ENCODE measurements at regions not wholly inside any gene's neighbourhood (a gene's known extent, or its start where the extent isn't known, plus 50 kb on each side); places are given as distances from the start of the nearest gene placed in this dataset.
"Not testable (repeated sequence)": the region's sequence is repeated elsewhere in the genome, so short reads cannot be mapped to it uniquely, and the experiment has no call there.

DNA sequence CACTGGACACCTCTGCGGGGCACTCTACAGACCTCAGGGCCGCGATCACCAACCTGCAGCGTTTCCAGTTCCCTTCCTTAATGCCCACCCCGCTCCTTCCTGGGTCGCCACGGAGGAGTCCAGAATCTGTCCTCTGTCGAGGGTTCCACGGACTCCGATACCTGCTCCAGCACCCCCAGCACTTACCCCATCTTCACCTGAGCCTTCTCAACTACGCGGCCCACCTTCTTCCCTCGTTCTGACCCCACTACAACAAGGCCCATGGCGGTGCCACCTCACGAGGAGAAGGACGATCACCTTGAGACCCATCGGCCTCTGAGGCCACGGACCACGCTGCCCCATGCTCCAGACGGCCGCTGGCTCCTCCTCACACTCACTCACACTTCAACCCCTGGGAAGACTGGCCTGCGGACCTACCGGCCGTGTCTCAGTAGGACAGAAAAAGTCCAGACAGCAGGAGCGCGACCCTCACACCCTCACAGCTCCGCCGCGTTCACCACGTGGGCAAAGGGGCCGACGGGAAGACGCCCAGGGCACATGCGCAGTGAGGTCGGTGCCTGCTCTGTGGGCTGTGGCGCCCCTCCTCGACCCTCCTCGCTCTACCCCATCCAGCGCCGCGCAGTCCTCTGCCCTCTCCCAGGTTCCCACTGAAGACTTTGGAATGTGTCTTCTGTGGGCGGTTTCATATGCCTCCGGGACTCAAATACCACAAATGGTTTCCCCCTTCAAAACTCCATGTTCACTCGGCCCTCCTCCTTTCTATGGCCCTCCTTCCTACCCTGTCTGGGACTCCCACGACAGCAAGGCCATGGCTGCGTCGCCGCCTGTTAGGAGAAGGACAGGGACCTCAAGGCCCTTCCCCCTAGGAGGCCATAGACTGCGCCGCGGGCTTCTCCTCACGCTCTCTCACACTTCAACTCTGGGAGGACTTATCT lies 193.9 kb upstream of the PHF14 start:
- no peak for DNase-seq (ENCODE audit: low spot score)

DNA sequence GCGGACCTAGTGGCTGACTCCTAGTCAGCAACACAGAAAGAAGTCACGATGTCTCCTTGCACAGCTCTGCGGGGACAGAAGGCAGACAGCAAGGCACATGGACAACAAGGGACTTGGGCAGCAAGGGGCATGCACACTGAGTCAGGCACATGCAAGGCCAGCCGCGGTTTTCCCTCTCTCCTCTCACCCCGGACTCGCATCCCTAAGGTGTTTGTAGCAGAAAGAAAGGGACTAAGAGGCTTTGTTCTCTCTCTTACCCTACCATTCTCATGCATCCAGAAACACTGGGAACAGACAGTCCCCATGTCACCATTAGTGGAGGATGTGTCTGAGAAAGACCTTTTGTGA lies 193.3 kb upstream of the PHF14 start:
- no peak for DNase-seq (ENCODE audit: low spot score)

DNA sequence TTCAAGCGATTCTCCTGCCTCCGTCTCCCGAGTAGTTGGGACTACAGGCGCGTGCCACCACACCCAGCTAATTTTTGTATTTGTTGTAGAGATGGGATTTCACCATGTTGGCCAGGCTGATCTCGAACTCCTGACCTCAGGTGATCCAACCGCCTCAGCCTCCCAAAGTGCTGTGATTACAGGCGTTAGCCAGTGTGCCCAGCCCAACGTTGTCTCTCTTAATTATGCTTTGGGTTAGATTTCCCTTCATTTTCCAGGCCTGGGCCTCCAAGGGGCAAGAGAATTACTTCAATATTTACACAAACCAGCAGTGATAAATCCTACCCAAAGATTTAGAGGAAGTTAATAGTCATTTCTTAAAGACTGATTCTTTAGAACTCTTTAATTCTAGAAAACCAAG lies 186.7 kb upstream of the PHF14 start:
- DNase-seq (ENCODE audit: low spot score), result not testable (repeated sequence)

DNA sequence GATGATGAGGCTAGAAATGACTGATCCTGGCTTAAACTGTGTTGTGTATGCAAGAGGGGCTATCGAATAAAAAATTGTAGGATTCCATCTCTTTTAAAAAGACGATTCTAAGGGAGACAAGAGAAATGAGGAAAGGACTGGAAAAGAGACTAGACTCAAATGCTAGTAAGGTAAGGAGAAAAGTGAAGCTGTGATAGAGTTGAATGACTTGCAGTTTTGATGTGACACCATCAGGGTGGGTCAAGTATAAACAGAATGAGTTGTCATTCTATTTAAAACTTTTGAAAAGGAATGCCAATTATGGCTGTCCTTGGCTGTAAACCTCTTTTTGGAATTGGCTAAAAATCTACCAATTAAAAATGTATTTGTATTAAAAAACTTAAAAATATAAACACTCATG lies 184.5 kb upstream of the PHF14 start:
- DNase-seq (ENCODE audit: low spot score), result no peak

DNA sequence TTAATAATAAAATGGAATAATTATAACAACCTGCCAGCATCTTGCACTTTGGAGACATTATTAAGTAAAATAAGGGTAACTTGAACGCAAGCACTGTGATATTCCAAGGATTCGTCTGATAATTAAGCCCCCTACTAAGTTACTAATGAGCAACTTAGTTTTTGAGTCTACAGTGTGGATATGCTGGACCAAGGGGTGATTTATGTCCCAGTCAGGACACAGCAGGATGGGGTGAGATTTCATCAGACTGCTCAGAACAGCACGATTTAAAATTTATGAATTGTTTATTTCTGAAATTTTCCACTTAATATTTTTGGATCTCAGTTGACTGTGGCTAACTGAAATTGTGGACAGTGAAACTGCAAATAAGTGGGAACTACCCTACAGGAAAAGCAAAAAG lies 182.8 kb upstream of the PHF14 start:
- no peak for DNase-seq (ENCODE audit: low spot score)

DNA sequence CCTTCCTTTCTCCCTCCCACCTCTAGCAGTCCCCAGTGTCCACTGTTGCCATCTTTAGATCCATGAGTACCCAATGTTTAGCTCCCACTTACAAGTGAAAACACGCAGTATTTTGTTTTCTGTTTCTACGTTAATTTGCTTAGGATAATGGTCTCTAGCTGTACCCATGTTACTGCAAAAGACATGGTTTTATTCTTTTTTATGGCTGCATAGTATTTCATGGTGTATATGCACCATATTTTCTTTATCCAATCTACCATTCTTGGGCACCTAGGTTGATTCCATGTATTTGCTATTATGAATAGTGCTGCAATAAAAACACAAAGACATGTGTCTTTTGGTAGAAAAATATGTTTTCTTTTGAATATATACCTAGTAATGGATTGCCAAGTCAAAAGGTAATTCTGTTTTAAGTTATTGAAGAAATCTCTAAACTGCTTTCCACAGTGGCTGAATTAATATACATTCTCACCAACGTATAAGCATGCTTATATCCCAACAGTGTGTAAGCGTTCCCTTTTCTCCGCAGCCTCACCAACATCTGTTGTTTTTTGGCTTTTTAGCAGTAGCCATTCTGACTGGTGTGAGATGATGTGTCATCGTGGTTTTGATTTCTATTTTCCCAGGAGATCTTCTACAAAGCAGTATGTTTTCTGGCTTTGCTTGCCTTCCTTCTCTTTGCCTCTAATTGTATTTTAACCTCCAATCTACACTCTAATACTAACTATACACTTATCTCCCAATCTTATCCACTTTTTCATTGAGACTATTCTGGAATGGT lies 179.5 kb upstream of the PHF14 start:
- DNase-seq (ENCODE audit: low spot score), result no peak

DNA sequence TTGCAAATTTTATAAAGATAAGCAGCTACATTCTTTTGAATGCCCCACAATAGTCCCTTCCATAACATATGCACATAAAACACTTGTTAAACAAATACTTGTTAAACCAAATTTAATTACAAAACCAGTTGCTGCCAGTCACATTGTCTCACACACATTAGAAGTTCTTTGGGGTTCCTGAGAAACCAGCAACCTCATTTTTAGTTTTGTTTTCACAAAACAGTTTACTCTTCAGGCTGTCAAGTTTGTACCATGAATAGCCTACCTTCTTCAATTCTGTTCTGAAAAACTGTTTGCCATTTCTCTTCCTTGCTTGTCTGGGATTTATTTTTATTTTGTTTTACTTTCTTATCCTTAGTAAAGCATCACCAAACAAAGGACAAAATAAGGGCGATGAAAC lies 176.5 kb upstream of the PHF14 start:
- no peak for DNase-seq (ENCODE audit: low spot score)

DNA sequence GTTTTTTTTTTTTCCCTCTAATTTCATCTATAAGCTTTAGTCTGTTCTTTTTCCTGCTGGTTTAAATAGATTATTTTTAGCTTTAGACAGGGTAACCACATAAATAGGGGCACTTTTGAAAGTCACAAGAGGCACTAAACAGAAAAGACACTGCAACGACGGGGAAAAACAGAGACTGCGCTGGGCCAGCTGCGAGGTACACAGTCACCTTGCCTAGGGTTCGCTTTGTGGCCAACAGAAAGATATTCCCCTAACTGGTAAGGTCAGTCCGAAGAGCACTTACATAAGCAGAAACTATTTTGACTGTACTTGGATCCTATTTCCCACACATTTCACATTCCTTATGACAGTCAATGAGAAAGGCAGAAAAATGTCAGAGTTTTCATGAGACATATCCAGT lies 175.6 kb upstream of the PHF14 start:
- DNase-seq (ENCODE audit: low spot score), result no peak

DNA sequence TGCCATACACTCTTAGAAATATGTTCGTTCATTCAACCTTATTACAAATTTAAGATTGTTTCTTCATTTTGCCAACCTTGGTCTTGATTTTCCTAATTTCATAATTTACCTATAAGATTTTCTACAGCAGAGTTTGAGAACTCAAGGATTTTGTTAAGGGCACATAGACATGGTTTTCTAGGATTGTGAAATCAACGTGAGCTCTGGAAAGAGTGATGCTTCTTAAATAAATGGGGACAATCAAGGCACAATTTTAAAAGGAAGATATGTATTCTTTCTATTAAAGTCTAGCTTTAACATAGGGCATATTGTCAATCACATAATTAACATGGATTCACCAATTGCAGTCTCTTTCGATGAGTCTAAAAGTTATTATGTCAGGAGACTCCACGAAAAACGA lies 174.2 kb upstream of the PHF14 start:
- no peak for DNase-seq (ENCODE audit: low spot score)

DNA sequence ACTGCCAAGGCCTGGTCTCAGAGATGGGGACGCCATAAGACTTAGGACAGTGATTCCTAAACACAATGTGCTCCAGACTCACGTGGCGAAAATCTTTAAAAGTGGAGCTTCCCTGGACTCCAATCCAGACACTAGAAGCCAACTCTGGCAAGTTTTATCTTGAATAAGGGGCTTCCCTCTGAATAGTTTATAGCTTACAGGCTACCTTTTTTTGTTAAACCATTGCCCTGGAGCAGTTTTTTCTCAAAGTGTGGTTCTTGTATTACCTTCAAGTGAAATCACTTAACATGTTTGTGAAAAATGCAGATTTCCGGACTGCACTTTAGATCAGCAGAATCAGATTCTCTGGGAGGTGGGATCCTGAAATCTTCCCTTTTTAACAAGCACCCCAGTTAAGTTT lies 171.7 kb upstream of the PHF14 start:
- no peak for DNase-seq (ENCODE audit: low spot score)

DNA sequence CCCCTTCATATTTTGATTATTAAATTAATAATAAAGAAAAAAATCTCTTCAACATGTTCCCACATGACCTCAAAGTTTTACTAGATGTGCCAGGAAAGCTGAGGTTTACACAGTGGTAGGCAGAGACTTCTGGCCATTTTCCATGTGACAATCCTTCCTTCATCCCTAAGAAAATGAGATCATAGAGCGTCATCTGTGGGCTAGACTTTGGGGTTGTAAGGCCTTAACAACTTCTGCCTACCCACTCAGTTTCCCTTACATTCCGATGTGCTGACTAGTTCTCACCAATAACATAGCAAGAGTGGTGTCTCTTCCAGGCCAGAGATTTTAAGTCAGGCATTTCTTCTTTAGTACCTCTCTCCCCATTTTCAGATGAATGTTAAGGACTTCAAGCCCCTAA lies 171.1 kb upstream of the PHF14 start:
- DNase-seq (ENCODE audit: low spot score), result no peak

DNA sequence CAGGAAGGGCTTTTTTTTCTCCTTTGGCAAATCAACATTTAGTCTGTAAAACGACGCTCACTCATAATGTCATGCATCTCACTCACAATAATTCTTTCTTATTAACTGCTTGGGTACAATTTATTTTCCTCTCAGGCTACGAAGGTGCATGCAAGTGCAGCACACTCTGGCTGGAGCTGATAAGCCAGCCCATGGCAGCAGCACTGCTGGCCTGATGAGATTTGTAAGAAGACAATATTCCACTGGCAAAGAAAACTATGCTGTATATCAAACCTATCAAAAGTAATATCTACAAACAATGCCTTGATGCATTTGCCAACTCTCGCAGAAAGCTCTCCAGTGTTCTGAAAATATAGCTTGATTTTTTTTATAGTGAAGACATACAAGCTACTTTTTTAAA lies 170.0 kb upstream of the PHF14 start:
- no peak for DNase-seq (ENCODE audit: low spot score)

DNA sequence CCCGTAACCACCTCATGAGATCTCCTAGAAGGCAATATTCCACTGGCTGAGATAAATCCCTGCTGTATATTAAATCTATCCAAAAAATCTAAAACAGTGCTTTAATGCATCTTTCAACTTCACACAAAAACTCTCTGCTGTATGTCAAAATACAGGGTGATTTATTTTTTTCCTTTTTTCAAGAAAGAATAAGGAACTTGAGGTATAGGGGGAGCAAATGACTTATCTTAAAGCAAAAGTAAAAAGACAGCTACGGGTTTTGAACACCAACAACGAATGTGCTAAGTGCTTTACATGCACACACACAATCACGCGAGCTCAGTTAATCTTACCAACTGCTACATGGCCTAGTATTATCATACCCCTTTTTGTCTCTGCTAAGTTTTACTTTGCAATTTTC lies 168.9 kb upstream of the PHF14 start:
- no peak for DNase-seq (ENCODE audit: low spot score)

DNA sequence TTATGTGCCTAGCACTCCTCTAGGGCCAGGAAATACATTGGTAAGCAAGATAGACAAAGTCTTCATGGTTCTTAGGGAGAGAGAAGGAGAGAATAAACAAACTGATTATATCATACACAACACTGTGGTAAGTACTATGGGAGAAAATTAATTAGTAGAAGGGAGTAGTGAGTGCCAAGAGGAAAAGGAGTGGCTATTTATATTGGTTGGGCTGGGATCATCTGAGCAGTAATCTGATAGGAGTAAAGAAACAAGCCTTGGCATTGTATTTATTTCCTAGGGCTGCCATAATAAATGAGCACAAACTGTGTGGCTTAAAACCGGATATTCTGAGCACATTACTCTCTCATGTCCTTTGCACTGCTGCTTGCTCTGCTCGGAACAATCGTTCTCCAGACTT lies 158.1 kb upstream of the PHF14 start:
- DNase-seq (ENCODE audit: low spot score), result no peak

DNA sequence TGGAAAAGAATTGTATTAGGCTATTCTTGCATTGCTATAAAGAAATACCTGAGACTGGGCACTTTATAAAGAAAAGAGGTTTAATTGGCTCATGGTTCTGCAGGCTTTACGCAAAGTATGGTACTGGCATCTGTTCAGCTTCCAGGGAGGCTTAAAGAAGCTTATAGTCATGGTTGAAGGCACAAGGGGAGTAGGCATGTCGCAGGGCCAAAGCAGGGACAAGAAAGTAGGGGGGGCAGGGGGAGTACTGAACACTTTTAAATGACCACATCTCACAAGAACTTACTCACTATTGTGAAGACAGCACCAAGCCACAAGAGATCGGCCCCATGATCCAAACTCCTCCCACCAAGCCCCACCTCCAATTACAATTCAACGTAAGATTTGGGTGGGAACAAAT lies 152.5 kb upstream of the PHF14 start:
- DNase-seq (ENCODE audit: low spot score), result no peak

DNA sequence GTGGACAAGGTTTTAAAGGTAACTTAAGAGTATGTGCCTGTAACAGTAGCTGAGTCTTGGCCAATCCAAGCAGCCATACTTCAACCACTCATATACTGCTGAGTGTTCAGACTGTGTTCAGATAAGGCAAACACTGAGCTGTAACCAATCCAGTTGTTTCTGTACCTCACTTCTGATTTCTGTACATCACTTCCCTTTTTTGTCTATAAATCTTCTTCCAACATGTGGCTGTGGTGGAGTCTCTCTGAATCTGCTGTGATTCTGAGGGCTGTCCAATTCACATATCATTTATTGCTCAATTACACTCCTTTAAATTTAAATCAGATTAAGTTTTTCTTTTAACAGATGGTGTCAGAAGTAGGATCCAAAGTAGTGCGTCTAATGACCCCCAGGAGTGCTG lies 149.5 kb upstream of the PHF14 start:
- DNase-seq (ENCODE audit: low spot score), result no peak

DNA sequence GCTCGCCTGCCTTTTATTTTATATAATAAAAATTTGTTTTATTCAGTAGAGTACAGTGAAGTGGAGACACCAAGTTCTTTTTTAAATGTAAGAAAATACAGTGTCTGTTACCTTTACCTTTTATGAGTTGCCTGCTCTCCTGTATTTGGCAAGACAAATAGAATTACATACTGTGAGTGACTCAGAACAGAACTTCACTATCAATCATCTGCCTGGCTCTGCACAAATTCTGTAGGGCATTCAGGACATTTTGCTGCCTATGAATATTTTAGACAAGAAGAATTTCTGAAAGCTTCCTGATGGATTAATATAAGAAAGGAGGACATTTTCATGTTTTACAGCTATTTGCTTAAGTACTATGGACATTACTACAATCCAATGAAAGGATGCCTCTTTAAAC lies 135.4 kb upstream of the PHF14 start:
- DNase-seq (ENCODE audit: low spot score), result no peak

DNA sequence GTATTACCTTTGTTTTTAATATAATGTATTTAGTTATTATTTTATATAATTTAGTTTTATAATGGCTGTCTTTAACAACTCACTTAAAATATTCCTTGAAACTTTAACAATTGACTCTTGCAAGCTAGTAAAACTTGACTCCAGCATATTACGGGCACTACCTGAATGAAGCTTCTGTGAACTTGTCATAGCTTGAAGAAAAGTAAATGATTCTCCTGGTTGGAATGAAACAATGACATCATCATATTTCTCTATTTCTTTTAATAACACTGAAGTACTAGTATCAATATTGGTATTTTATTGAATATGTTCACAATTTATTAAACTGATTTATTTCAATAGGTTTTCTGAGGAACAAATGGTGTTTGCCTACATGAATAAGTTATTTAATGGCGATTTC lies 128.4 kb upstream of the PHF14 start:
- no peak for DNase-seq (ENCODE audit: low spot score)

DNA sequence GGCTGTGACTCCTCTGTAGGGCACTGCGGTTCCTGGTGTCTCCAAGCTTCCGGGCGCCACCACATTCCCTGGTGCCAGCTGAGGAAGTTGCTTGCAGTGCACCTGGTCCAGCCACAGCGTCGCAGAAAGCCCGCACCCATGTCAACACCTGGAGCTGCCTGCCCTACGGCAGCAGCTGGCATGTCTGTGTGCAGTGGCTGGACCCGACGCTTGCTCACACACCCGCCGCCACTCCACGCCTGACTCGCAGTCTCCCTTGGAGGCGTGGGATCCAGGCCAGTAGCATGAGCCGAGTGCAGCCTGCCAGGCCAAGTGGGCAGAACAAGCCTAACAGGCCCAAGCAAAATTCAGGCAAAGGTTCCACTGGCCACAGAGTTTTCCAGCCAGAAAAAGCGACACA lies 118.1 kb upstream of the PHF14 start:
- DNase-seq (ENCODE audit: low spot score), result no peak

DNA sequence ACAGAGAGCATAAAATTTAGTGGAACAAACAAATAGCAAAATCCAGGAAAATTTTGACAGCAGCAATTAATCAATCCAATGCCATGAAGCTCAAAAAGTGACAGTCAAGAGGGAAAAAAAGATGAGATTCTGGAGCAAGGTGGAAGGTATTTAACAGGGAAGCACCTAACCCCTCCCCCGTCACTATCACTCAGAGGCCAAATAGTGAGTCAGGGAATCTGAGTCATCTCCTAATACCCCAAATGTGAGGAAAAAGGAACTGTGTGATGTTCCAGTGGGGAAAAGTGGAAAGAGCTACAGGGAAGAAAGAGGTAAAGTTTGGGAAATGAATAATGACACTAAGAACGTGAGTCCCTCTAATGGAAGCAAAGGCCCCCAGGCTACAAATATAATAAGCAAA lies 113.2 kb upstream of the PHF14 start:
- DNase-seq (ENCODE audit: low spot score), result no peak

DNA sequence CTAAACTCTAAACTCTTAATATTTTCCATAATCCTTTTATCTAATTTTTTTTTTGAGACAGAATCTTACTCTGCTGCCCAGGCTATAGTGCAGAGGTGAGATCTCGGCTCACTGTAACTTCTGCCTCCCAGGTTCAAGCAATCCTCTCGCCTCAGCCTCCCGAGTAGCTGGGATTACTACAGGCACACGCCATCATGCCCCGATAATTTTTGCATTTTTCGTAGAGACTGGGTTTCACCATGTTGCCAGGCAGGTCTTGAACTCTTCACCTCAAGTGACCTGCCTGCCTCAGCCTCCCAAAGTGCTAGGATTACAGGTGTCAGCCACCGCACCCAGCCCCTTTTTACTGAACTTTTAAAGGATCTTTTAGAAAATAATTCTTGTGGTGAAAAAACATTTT lies 110.2 kb upstream of the PHF14 start:
- no peak for DNase-seq (ENCODE audit: low spot score)

DNA sequence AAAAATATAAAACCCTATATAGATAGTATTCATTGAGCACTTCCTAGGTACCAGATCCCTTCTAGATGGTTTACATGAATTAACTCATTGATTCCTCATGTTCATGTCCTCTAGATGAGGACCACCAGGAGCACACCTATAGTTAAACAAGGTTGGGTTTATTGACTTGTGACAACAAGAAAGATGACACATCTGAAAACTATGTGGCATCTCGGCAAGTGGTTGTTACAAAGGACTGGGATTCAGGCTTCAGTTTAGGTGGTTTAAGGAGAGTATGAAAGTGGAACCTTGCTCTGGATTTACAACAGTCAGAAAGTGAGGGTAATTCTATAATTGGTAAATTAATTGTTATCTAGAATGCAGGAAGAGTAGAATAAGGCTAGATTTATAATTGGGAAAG lies 99.0 kb upstream of the PHF14 start:
- DNase-seq (ENCODE audit: low spot score), result no peak

DNA sequence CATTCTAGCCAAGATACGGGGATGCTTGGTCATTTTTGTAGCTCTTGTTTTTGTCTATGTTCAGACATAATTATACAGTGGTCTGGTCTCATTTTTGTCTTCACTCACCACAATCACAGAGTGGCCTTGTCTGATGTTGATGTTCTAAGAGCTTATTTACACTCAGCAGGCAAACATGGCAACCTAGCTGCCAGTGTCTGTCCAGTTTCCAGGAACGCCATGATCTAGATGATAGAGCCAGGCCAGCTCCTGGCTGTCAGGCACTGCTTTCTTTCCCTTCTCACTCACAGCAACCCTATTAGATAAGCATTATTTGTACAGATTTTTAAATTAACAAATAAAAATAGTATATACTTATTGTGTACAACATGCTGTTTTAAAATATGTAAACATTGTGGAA lies 98.6 kb upstream of the PHF14 start:
- no peak for DNase-seq (ENCODE audit: low spot score)

DNA sequence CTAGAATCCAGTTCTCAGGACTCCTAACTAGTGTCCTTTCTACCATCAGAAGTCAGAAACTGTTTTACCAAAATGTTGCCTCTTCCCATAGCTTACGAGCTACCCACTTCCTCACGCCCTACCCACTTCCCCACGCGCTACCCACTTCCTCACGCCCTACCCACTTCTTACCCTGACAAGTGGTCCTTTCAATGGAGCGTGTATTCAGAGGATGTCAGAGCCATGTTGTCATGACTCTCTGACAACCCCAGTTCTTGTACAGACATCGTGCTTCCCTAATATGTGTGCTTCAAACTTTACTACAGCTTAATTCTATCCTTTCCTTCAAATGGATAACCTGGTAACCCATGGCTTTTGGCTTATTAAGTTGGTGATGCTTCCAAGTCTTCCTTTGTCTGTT lies 84.8 kb upstream of the PHF14 start:
- DNase-seq (ENCODE audit: low spot score), result peak; percentile 2
